ENCODE measurements at regions not wholly inside any gene's neighbourhood (a gene's known extent, or its start where the extent isn't known, plus 50 kb on each side); places are given as distances from the start of the nearest gene placed in this dataset.

GRCh38 chr14:66425402-66425801 lies 60.8 kb upstream of the CCDC196 start:
- Mint-ChIP-seq H3K36me3 (ENCODE audit: low read depth) (no peaks in the 10 kb centered on the region), H3K4me3 (no peak overlapping the region), H3K27me3 (ENCODE audit: insufficient read depth, low read depth, poor library complexity) (no peaks in the 10 kb centered on the region), H3K27ac (no peak overlapping the region), H3K4me1 (no peaks in the 10 kb centered on the region), H3K9me3 (no peaks in the 10 kb centered on the region)
- Histone ChIP-seq H3K9me2 (ENCODE audit: insufficient read depth) (no peaks in the 10 kb centered on the region), H3K4me1 (ENCODE audit: insufficient read depth) (no peaks in the 10 kb centered on the region), H3K27me3 (ENCODE audit: insufficient read depth) (no peaks in the 10 kb centered on the region), H3F3A (replicated peaks; ENCODE audit: low read depth) (no peaks in the 10 kb centered on the region), H3K36me3 (ENCODE audit: insufficient read depth) (no peaks in the 10 kb centered on the region), H3K4me3 (no peak overlapping the region), H3K4me2 (no peak overlapping the region), H4K20me1 (replicated peaks; ENCODE audit: insufficient read depth) (no peaks in the 10 kb centered on the region), H3K27ac (ENCODE audit: low read depth) (no peak overlapping the region), H2AFZ (no peak overlapping the region), H3K79me2 (replicated peaks; ENCODE audit: insufficient read depth) (no peaks in the 10 kb centered on the region)
- no peak for ATAC-seq
- DNase-seq (ENCODE audit: low spot score), result no peak
- TF ChIP-seq EZH2 (IDR thresholded peaks at IDR 0.05; ENCODE audit: low read depth, unreplicated experiment) (no peak), NANOG (IDR thresholded peaks at IDR 0.05; ENCODE audit: borderline replicate concordance) (no peak), ZNF331 (CRISPR knock-in tag; IDR thresholded peaks at IDR 0.05; ENCODE audit: low read depth) (no peak), EZH2phosphoT487 (IDR thresholded peaks at IDR 0.05; ENCODE audit: unreplicated experiment) (no peak), CREB1 (CRISPR knock-in tag; IDR thresholded peaks at IDR 0.05; ENCODE audit: low read depth) (no peak), POLR2AphosphoS5 (IDR thresholded peaks at IDR 0.05; ENCODE audit: low read depth) (no peak)
- TF ChIP-seq, protein P1, sequence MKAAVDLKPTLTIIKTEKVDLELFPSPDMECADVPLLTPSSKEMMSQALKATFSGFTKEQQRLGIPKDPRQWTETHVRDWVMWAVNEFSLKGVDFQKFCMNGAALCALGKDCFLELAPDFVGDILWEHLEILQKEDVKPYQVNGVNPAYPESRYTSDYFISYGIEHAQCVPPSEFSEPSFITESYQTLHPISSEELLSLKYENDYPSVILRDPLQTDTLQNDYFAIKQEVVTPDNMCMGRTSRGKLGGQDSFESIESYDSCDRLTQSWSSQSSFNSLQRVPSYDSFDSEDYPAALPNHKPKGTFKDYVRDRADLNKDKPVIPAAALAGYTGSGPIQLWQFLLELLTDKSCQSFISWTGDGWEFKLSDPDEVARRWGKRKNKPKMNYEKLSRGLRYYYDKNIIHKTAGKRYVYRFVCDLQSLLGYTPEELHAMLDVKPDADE (IDR thresholded peaks at IDR 0.05), result no peak
- TF ChIP-seq, protein P2, sequence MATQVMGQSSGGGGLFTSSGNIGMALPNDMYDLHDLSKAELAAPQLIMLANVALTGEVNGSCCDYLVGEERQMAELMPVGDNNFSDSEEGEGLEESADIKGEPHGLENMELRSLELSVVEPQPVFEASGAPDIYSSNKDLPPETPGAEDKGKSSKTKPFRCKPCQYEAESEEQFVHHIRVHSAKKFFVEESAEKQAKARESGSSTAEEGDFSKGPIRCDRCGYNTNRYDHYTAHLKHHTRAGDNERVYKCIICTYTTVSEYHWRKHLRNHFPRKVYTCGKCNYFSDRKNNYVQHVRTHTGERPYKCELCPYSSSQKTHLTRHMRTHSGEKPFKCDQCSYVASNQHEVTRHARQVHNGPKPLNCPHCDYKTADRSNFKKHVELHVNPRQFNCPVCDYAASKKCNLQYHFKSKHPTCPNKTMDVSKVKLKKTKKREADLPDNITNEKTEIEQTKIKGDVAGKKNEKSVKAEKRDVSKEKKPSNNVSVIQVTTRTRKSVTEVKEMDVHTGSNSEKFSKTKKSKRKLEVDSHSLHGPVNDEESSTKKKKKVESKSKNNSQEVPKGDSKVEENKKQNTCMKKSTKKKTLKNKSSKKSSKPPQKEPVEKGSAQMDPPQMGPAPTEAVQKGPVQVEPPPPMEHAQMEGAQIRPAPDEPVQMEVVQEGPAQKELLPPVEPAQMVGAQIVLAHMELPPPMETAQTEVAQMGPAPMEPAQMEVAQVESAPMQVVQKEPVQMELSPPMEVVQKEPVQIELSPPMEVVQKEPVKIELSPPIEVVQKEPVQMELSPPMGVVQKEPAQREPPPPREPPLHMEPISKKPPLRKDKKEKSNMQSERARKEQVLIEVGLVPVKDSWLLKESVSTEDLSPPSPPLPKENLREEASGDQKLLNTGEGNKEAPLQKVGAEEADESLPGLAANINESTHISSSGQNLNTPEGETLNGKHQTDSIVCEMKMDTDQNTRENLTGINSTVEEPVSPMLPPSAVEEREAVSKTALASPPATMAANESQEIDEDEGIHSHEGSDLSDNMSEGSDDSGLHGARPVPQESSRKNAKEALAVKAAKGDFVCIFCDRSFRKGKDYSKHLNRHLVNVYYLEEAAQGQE (IDR thresholded peaks at IDR 0.05; ENCODE audit: unreplicated experiment), result no peak

DNA sequence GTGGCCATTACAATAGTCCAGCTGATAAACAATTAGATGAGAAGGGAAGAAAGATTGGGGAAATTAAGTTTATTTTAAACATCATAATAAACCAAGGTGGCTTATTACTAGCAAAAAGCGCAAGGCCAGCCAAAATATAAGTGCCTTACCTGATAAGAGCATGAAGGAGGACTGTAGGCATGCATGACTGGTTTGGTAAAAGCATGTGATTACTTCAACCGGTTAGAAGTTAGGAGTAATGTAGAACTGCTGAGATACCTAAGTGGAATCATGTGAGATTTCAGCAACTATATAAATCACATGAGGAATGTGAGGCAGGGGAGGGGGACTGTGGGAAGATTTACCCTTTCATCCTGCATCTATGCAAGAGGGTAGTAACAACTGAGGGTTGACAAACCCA lies 59.7 kb upstream of the CCDC196 start:
- Mint-ChIP-seq H3K27me3 (ENCODE audit: insufficient read depth, low read depth, poor library complexity) (no peaks in the 10 kb centered on the region), H3K9me3 (no peaks in the 10 kb centered on the region), H3K36me3 (ENCODE audit: low read depth) (no peaks in the 10 kb centered on the region), H3K4me3 (no peak overlapping the region), H3K27ac (no peak overlapping the region), H3K4me1 (no peaks in the 10 kb centered on the region)
- Histone ChIP-seq H3F3A (replicated peaks; ENCODE audit: low read depth) (no peaks in the 10 kb centered on the region), H4K20me1 (replicated peaks; ENCODE audit: insufficient read depth) (no peaks in the 10 kb centered on the region), H3K4me2 (no peak overlapping the region), H3K27ac (ENCODE audit: low read depth) (no peak overlapping the region), H3K36me3 (ENCODE audit: insufficient read depth) (no peaks in the 10 kb centered on the region), H3K4me1 (ENCODE audit: insufficient read depth) (no peaks in the 10 kb centered on the region), H3K9me2 (ENCODE audit: insufficient read depth) (no peaks in the 10 kb centered on the region), H3K4me3 (no peak overlapping the region), H3K79me2 (replicated peaks; ENCODE audit: insufficient read depth) (no peaks in the 10 kb centered on the region), H3K27me3 (ENCODE audit: insufficient read depth) (no peaks in the 10 kb centered on the region), H2AFZ (no peak overlapping the region)
- ATAC-seq (no peak), DNase-seq (ENCODE audit: low spot score) (no peak)
- no peak for TF ChIP-seq STAT1 (IDR thresholded peaks at IDR 0.05; ENCODE audit: unreplicated experiment)
- TF ChIP-seq NANOG (IDR thresholded peaks at IDR 0.05; ENCODE audit: borderline replicate concordance), result no peak
- TF ChIP-seq JUNB (IDR thresholded peaks at IDR 0.05; ENCODE audit: unreplicated experiment), result no peak
- TF ChIP-seq POLR2AphosphoS5 (IDR thresholded peaks at IDR 0.05; ENCODE audit: low read depth), result no peak
- TF ChIP-seq, protein P2 (IDR thresholded peaks at IDR 0.05; ENCODE audit: unreplicated experiment), result no peak
- no peak for TF ChIP-seq CTCF (conservative IDR thresholded peaks at IDR 0.05; ENCODE audit: low read depth in 2 of 2)
- no peak for TF ChIP-seq EZH2 (IDR thresholded peaks at IDR 0.05; ENCODE audit: low read depth, unreplicated experiment)
- TF ChIP-seq ZNF331 (CRISPR knock-in tag; IDR thresholded peaks at IDR 0.05; ENCODE audit: low read depth), result no peak
- TF ChIP-seq, protein P1 (IDR thresholded peaks at IDR 0.05), result no peak
- no peak for TF ChIP-seq ZNF114 (CRISPR knock-in tag; IDR thresholded peaks at IDR 0.05)
